ENCODE measurements at regions not wholly inside any gene's neighbourhood (a gene's known extent, or its start where the extent isn't known, plus 50 kb on each side); places are given as distances from the start of the nearest gene placed in this dataset.

GRCh38 chr2:19109518-19109917 lies 248.9 kb downstream of the OSR1 start:
- intact Hi-C loops (cut with micrococcal nuclease; ENCODE audit: unreplicated experiment) = no loop called here
- H3K4me3 ChIP-seq (replicated peaks in 1 of 3; ENCODE audit: insufficient read depth in 1 of 3, low read depth in 2 of 3, low read length in 3 of 3) = no peak overlapping the region
- no peaks in the 10 kb centered on the region for H3K79me2 ChIP-seq (ENCODE audit: insufficient read depth, low read length)
- WGBS (ENCODE audit: low lambda C conversion rate) = 70% methylated on average over 5 of the region's 5 CpGs
- ChIA-PET CTCF (ENCODE audit: low intra/inter-chr PET ratio, low total read pairs) (no interaction called here), POLR2A (no interaction called here)
- BruUV-seq (replicated peaks) = no TSS peak
- H2AFZ ChIP-seq (ENCODE audit: low read length) = no peak overlapping the region
- no peaks in the 10 kb centered on the region for H3K36me3 ChIP-seq (replicated peaks in 1 of 2; ENCODE audit: control insufficient read depth in 1 of 2, insufficient read depth in 2 of 2, low read length in 2 of 2)
- no peaks in the 10 kb centered on the region for H3K27me3 ChIP-seq (ENCODE audit: control insufficient read depth in 1 of 2, insufficient read depth in 2 of 2, low read length in 2 of 2)
- H3K4me1 ChIP-seq (ENCODE audit: insufficient read depth, low read length) = no peaks in the 10 kb centered on the region
- no peak overlapping the region for H3K9ac ChIP-seq (ENCODE audit: insufficient read depth, low read depth, low read length)
- no peak for DNase-seq (ENCODE audit: low spot score)
- in situ Hi-C loops (cut with HindIII; ENCODE audit: extremely low pct_ligation_motif_present, low pct_unique_long_range_greater_than_20kb) = no loop called here
- no peak overlapping the region for H3K4me2 ChIP-seq (ENCODE audit: low read depth, low read length)
- H3K9me3 ChIP-seq (ENCODE audit: low read length) = no peaks in the 10 kb centered on the region
- H3K27ac ChIP-seq (ENCODE audit: extremely low read length, insufficient read depth, low read length) = no peak overlapping the region
- no peak for ATAC-seq
- no peaks in the 10 kb centered on the region for H4K20me1 ChIP-seq (ENCODE audit: insufficient read depth, low read length)
- no peak for FAIRE-seq
- TF ChIP-seq ATF3 (CRISPR knock-in tag; IDR thresholded peaks at IDR 0.05) (no peak), ZNF280B (CRISPR knock-in tag; IDR thresholded peaks at IDR 0.05; ENCODE audit: borderline replicate concordance) (no peak), TFE3 (CRISPR knock-in tag; IDR thresholded peaks at IDR 0.05) (no peak), KDM3A (CRISPR knock-in tag; IDR thresholded peaks at IDR 0.05; ENCODE audit: low read depth) (no peak), ZNF878 (CRISPR knock-in tag; IDR thresholded peaks at IDR 0.05) (no peak), NR3C1 (CRISPR knock-in tag; IDR thresholded peaks at IDR 0.05) (no peak), ZSCAN31 (CRISPR knock-in tag; IDR thresholded peaks at IDR 0.05; ENCODE audit: low read depth) (no peak)
